ENCODE measurements at regions not wholly inside any gene's neighbourhood (a gene's known extent, or its start where the extent isn't known, plus 50 kb on each side); places are given as distances from the start of the nearest gene placed in this dataset.

GRCh38 chr6:51116723-51117122 is 298.1 kb downstream of the TFAP2B start:
- TF ChIP-seq ZEB2 (tag by site-specific recombination; IDR thresholded peaks at IDR 0.05), result no peak
- no peak for TF ChIP-seq CTCF (tag by site-specific recombination; IDR thresholded peaks at IDR 0.05)
- TF ChIP-seq SP7 (tag by site-specific recombination; IDR thresholded peaks at IDR 0.05), result no peak
- TF ChIP-seq OSR2 (tag by site-specific recombination; IDR thresholded peaks at IDR 0.05), result no peak
- TF ChIP-seq ZNF621 (tag by site-specific recombination; IDR thresholded peaks at IDR 0.05), result no peak
- TF ChIP-seq ZNF138 (tag by site-specific recombination; IDR thresholded peaks at IDR 0.05; ENCODE audit: borderline replicate concordance), result no peak
- no peak for TF ChIP-seq YY1 (tag by site-specific recombination; IDR thresholded peaks at IDR 0.05)
- no peak for TF ChIP-seq ZNF629 (tag by site-specific recombination; IDR thresholded peaks at IDR 0.05)
- TF ChIP-seq ZNF501 (tag by site-specific recombination; IDR thresholded peaks at IDR 0.05), result no peak
- no peak for TF ChIP-seq ZNF518A (tag by site-specific recombination; conservative IDR thresholded peaks at IDR 0.05; ENCODE audit: low read depth)
- TF ChIP-seq ZNF660 (tag by site-specific recombination; IDR thresholded peaks at IDR 0.05), result no peak
- TF ChIP-seq ZNF292 (tag by site-specific recombination; IDR thresholded peaks at IDR 0.05; ENCODE audit: borderline replicate concordance, low read depth), result no peak
- TF ChIP-seq ZNF341 (tag by site-specific recombination; IDR thresholded peaks at IDR 0.05; ENCODE audit: low read depth), result no peak
- TF ChIP-seq, protein P1, sequence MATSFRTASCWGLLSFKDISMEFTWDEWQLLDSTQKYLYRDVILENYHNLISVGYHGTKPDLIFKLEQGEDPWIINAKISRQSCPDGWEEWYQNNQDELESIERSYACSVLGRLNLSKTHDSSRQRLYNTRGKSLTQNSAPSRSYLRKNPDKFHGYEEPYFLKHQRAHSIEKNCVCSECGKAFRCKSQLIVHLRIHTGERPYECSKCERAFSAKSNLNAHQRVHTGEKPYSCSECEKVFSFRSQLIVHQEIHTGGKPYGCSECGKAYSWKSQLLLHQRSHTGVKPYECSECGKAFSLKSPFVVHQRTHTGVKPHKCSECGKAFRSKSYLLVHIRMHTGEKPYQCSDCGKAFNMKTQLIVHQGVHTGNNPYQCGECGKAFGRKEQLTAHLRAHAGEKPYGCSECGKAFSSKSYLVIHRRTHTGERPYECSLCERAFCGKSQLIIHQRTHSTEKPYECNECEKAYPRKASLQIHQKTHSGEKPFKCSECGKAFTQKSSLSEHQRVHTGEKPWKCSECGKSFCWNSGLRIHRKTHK (tag by site-specific recombination; IDR thresholded peaks at IDR 0.05), result no peak

Data from HEK293 (cell line).